Rectal smooth muscle tissue (tissue), 1 donor: ENCODE measurements at regions not wholly inside any gene's neighbourhood (a gene's known extent, or its start where the extent isn't known, plus 50 kb on each side); places are given as distances from the start of the nearest gene placed in this dataset.

ENCODE experiments used
- H3K27ac ChIP-seq: one replicate; pipeline ENCODE4 v1.7.0; 2013; ENCODE audit warnings: low read depth, low read length, inconsistent platforms
- H3K27me3 ChIP-seq: one replicate; pipeline ENCODE4 v1.7.0; 2013; ENCODE audit warnings: low read length; ENCODE audit not compliant: control insufficient read depth, insufficient read depth
- H3K36me3 ChIP-seq: one replicate; pipeline ENCODE4 v1.7.0; 2013; ENCODE audit warnings: low read length; ENCODE audit not compliant: control insufficient read depth, insufficient read depth
- H3K4me1 ChIP-seq: one replicate; pipeline ENCODE4 v1.7.0; 2013; ENCODE audit warnings: low read length; ENCODE audit not compliant: control insufficient read depth, insufficient read depth
- H3K4me3 ChIP-seq: one replicate; pipeline ENCODE4 v1.7.0; 2013; ENCODE audit warnings: low read length
- H3K9ac ChIP-seq: one replicate; pipeline ENCODE4 v1.7.0; 2013; ENCODE audit warnings: low read length

GRCh38 chr2:221170548-221170947 lies 401.6 kb downstream of the EPHA4 start:
- Histone ChIP-seq H3K27ac (no peak overlapping the region), H3K36me3 (no peaks in the 10 kb centered on the region), H3K27me3 (no peaks in the 10 kb centered on the region), H3K9ac (no peak overlapping the region), H3K4me3 (no peak overlapping the region), H3K4me1 (no peaks in the 10 kb centered on the region)

GRCh38 chr2:221176667-221177066 lies 395.4 kb downstream of the EPHA4 start:
- H3K27ac ChIP-seq: no peak overlapping the region
- no peak overlapping the region for H3K9ac ChIP-seq
- H3K27me3 ChIP-seq: no peaks in the 10 kb centered on the region
- H3K4me1 ChIP-seq: no peaks in the 10 kb centered on the region
- no peaks in the 10 kb centered on the region for H3K36me3 ChIP-seq
- H3K4me3 ChIP-seq: no peak overlapping the region

GRCh38 chr2:221178139-221178538 lies 394.0 kb downstream of the EPHA4 start:
- no peak overlapping the region for H3K9ac ChIP-seq
- H3K27ac ChIP-seq: no peak overlapping the region
- H3K4me3 ChIP-seq: no peak overlapping the region
- H3K27me3 ChIP-seq: no peaks in the 10 kb centered on the region
- H3K36me3 ChIP-seq: no peaks in the 10 kb centered on the region
- H3K4me1 ChIP-seq: no peaks in the 10 kb centered on the region

- Histone ChIP-seq H3K4me3 (no peak overlapping the region), H3K9ac (no peak overlapping the region), H3K36me3 (no peaks in the 10 kb centered on the region), H3K4me1 (no peaks in the 10 kb centered on the region), H3K27me3 (no peaks in the 10 kb centered on the region), H3K27ac (no peak overlapping the region)
These were observed 385.2 kb downstream of the EPHA4 start for GRCh38 chr2:221186873-221187272.

GRCh38 chr2:221189431-221190067 lies 382.6 kb downstream of the EPHA4 start:
- no peak overlapping the region for H3K27ac ChIP-seq
- no peak overlapping the region for H3K4me3 ChIP-seq
- no peaks in the 10 kb centered on the region for H3K27me3 ChIP-seq

GRCh38 chr2:221195829-221196228 lies 376.3 kb downstream of the EPHA4 start:
- H3K27ac ChIP-seq: no peak overlapping the region
- no peak overlapping the region for H3K9ac ChIP-seq
- no peaks in the 10 kb centered on the region for H3K36me3 ChIP-seq
- H3K4me1 ChIP-seq: no peaks in the 10 kb centered on the region
- no peak overlapping the region for H3K4me3 ChIP-seq
- H3K27me3 ChIP-seq: no peaks in the 10 kb centered on the region

More at GRCh38 chr2:221189431-221190067, 382.6 kb downstream of the EPHA4 start:
- no peaks in the 10 kb centered on the region for H3K36me3 ChIP-seq
- no peak overlapping the region for H3K9ac ChIP-seq
- no peaks in the 10 kb centered on the region for H3K4me1 ChIP-seq

- Histone ChIP-seq H3K9ac (no peak overlapping the region), H3K27me3 (no peaks in the 10 kb centered on the region), H3K36me3 (no peaks in the 10 kb centered on the region)
These were observed 374.8 kb downstream of the EPHA4 start for GRCh38 chr2:221197225-221197856.

GRCh38 chr2:221198309-221198708 lies 373.8 kb downstream of the EPHA4 start:
- no peaks in the 10 kb centered on the region for H3K4me1 ChIP-seq
- no peaks in the 10 kb centered on the region for H3K27me3 ChIP-seq
- H3K27ac ChIP-seq: no peak overlapping the region
- H3K36me3 ChIP-seq: no peaks in the 10 kb centered on the region
- H3K4me3 ChIP-seq: no peak overlapping the region
- H3K9ac ChIP-seq: no peak overlapping the region

More at GRCh38 chr2:221197225-221197856, 374.8 kb downstream of the EPHA4 start:
- Histone ChIP-seq H3K27ac (no peak overlapping the region), H3K4me1 (no peaks in the 10 kb centered on the region), H3K4me3 (no peak overlapping the region)

GRCh38 chr2:221200184-221200839 lies 371.8 kb downstream of the EPHA4 start:
- Histone ChIP-seq H3K4me3 (no peak overlapping the region), H3K27ac (no peak overlapping the region), H3K4me1 (no peaks in the 10 kb centered on the region), H3K36me3 (no peaks in the 10 kb centered on the region), H3K9ac (no peak overlapping the region), H3K27me3 (no peaks in the 10 kb centered on the region)

GRCh38 chr2:221202431-221202830 lies 369.7 kb downstream of the EPHA4 start:
- Histone ChIP-seq H3K27me3 (no peaks in the 10 kb centered on the region), H3K4me3 (no peak overlapping the region), H3K4me1 (no peaks in the 10 kb centered on the region), H3K9ac (no peak overlapping the region), H3K27ac (no peak overlapping the region), H3K36me3 (no peaks in the 10 kb centered on the region)

GRCh38 chr2:221203125-221203524 lies 369.0 kb downstream of the EPHA4 start:
- Histone ChIP-seq H3K36me3 (no peaks in the 10 kb centered on the region), H3K4me3 (no peak overlapping the region), H3K9ac (no peak overlapping the region), H3K4me1 (no peaks in the 10 kb centered on the region), H3K27me3 (no peaks in the 10 kb centered on the region), H3K27ac (no peak overlapping the region)

GRCh38 chr2:221203856-221204255 lies 368.2 kb downstream of the EPHA4 start:
- no peaks in the 10 kb centered on the region for H3K36me3 ChIP-seq
- H3K27me3 ChIP-seq: no peaks in the 10 kb centered on the region
- no peak overlapping the region for H3K4me3 ChIP-seq
- no peak overlapping the region for H3K27ac ChIP-seq
- H3K4me1 ChIP-seq: no peaks in the 10 kb centered on the region
- H3K9ac ChIP-seq: no peak overlapping the region
